ENCODE measurements at regions not wholly inside any gene's neighbourhood (a gene's known extent, or its start where the extent isn't known, plus 50 kb on each side); places are given as distances from the start of the nearest gene placed in this dataset.

DNA sequence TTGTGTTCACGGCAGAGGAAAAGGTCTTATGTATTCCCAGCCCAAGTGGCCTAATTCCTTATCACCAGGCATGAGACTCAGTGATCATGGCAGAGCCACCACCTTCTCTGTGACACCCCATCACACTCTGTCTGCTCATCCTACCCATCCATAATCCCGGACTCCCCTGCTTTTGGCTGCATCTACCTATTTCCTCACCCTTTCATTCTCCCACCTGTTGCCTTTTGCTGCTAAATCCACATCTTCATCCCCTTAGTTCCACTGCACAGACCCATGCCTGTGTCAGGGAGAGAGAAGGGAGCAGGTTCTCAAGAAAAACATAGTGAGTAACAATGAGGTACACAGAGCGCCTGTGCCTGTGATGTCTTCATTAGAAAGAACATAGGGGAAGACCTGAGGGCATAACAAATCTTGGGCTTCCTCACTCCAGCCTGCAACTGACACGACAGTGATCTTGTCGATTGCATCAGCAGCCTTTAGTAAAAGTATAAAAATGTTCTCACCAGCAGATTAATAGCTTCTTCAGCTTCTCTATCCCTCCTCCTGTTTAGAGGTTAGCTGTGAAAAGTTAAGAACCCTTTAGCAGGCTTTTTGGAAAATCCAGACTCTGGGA is 246.5 kb upstream of the SPRED2 start:
- H3K27me3 ChIP-seq, result no peaks in the 10 kb centered on the region
- no peak overlapping the region for H3K4me3 ChIP-seq
- H3K9me3 ChIP-seq, result no peaks in the 10 kb centered on the region
- no peaks in the 10 kb centered on the region for H3K36me3 ChIP-seq (ENCODE audit: low read depth, missing control alignments)
- DNase-seq, result no peak
- intact Hi-C loops (cut with DNase I; ENCODE audit: low total_unique reads), result no loop called here
- 81 to 82% methylated on average over 5 of the region's 5 CpGs for WGBS, 2 donors
- TF ChIP-seq, protein P1, sequence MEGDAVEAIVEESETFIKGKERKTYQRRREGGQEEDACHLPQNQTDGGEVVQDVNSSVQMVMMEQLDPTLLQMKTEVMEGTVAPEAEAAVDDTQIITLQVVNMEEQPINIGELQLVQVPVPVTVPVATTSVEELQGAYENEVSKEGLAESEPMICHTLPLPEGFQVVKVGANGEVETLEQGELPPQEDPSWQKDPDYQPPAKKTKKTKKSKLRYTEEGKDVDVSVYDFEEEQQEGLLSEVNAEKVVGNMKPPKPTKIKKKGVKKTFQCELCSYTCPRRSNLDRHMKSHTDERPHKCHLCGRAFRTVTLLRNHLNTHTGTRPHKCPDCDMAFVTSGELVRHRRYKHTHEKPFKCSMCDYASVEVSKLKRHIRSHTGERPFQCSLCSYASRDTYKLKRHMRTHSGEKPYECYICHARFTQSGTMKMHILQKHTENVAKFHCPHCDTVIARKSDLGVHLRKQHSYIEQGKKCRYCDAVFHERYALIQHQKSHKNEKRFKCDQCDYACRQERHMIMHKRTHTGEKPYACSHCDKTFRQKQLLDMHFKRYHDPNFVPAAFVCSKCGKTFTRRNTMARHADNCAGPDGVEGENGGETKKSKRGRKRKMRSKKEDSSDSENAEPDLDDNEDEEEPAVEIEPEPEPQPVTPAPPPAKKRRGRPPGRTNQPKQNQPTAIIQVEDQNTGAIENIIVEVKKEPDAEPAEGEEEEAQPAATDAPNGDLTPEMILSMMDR (IDR thresholded peaks at IDR 0.05), result no peak
- no peak for TF ChIP-seq POLR2A (IDR thresholded peaks at IDR 0.05)
- no peak overlapping the region for H3K27ac ChIP-seq
- no peaks in the 10 kb centered on the region for H3K4me1 ChIP-seq

DNA sequence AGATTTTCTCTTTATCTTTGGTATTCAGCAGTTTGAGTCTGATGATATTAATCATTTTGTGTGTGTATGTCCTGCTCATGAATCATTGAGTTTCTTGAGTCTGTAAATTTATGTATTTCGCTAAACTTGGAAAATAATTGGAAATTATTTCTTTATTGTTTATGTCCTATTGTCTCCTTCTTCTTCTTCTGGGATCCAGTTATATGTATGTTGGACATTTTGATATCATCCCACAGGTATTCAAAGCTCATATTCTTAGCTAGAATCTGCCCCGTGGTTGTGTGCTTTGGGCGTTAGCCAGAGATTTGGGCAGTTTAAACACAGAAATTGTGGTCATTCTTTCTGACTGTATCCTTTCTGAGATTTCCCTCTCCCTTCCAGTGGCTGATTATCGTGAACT is 243.0 kb upstream of the SPRED2 start:
- 92 to 93% methylated on average over 4 of the region's 4 CpGs for WGBS, 2 donors
- no peak for TF ChIP-seq POLR2A (IDR thresholded peaks at IDR 0.05)
- TF ChIP-seq, protein P1 (IDR thresholded peaks at IDR 0.05), result no peak

DNA sequence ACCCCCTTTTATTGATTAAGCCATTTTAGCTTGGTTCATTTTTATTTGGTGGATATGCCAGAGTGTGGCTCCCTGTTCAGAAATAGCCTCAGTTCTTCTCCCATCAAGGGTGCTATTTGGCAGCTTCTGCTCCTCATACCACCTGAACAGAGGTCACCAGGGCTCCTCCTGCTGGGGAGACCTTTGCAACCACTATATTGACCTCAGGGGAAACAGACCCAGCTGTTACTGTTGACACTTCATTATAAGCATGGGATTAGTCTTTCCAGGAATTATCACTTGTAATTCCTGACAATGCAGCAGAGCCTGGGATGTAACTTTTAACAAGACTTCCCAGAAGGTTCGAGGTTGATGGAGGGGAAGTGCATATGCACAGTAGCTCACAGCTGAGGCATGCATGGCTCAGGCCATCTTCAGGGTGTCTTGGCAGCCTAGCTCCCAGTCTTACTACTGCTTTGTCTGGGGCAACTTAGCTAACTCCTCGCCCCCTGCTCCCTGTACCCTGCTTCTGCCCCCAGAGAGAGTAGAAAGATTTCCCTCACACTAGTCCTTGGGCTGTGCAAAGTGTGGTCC is 239.4 kb upstream of the SPRED2 start:
- H3K27ac ChIP-seq, result no peak overlapping the region
- intact Hi-C loops (cut with DNase I; ENCODE audit: low total_unique reads), result no loop called here
- H3K36me3 ChIP-seq (ENCODE audit: low read depth, missing control alignments), result no peaks in the 10 kb centered on the region
- H3K4me1 ChIP-seq, result no peaks in the 10 kb centered on the region
- DNase-seq, result no peak
- H3K9me3 ChIP-seq, result no peaks in the 10 kb centered on the region
- 46 to 73% methylated on average over 1 to 2 of the region's 2 CpGs for WGBS, 2 donors
- no peaks in the 10 kb centered on the region for H3K27me3 ChIP-seq
- H3K4me3 ChIP-seq, result no peak overlapping the region
- TF ChIP-seq POLR2A (IDR thresholded peaks at IDR 0.05), result no peak
- TF ChIP-seq, protein P1 (IDR thresholded peaks at IDR 0.05), result no peak

More for the DNA sequence above, 243.0 kb upstream of the SPRED2 start:
- Histone ChIP-seq H3K4me3 (no peak overlapping the region), H3K27ac (no peak overlapping the region), H3K4me1 (no peaks in the 10 kb centered on the region), H3K27me3 (no peaks in the 10 kb centered on the region), H3K36me3 (ENCODE audit: low read depth, missing control alignments) (no peaks in the 10 kb centered on the region), H3K9me3 (no peaks in the 10 kb centered on the region)
- intact Hi-C loops (cut with DNase I; ENCODE audit: low total_unique reads), result no loop called here
- no peak for DNase-seq

DNA sequence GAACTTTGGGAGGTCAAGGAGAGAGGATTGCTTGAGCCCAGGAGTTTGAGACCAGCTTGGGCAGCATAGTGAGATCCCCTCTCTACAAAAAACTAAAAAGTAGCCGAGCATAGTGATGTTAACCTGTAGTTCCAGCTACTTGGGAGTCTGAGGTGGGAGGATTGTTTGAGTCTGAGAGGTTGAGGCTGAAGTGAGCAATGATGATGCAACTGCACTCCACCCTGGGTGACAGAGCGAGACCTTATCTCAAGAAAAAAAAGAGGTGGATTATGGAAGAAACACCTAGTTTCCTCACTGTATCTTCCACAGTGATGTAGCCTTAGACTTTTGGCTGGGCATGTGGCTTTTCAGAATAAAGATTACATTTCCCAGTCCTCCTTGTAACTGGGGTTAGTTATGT is 237.2 kb upstream of the SPRED2 start:
- Histone ChIP-seq H3K27ac (no peak overlapping the region), H3K9me3 (no peaks in the 10 kb centered on the region), H3K4me1 (no peaks in the 10 kb centered on the region), H3K27me3 (no peaks in the 10 kb centered on the region), H3K4me3 (no peak overlapping the region), H3K36me3 (ENCODE audit: low read depth, missing control alignments) (no peaks in the 10 kb centered on the region)
- WGBS, 2 donors, result 93 to 96% methylated on average over 2 of the region's 2 CpGs
- TF ChIP-seq, protein P1 (IDR thresholded peaks at IDR 0.05), result no peak
- no peak for TF ChIP-seq POLR2A (IDR thresholded peaks at IDR 0.05)
- intact Hi-C loops (cut with DNase I; ENCODE audit: low total_unique reads), result no loop called here
- DNase-seq, result no peak

DNA sequence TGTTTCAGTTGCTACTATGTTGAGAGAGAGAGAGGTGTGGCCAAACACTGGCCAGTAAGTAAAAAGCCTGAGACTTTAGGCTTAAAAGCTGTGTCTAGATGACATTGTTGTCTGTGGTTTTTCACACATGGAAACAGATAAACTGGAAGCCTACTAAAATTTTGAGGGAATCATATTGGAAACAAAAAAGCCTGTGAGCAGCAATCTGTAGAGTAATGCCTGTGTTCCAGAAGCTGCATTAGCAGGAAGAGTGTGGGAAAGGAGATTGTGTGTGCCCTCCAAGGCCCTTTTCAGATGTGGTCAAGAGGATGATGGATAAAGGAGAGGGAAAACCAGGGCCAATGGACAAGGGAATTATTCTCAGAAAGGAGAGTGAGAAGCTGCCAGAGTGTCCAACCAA is 236.3 kb upstream of the SPRED2 start:
- DNase-seq, result no peak
- H3K27ac ChIP-seq, result no peak overlapping the region
- intact Hi-C loops (cut with DNase I; ENCODE audit: low total_unique reads), result no loop called here
- H3K4me1 ChIP-seq, result no peaks in the 10 kb centered on the region
- H3K4me3 ChIP-seq, result no peak overlapping the region
- no peaks in the 10 kb centered on the region for H3K9me3 ChIP-seq
- H3K27me3 ChIP-seq, result no peaks in the 10 kb centered on the region
- no peaks in the 10 kb centered on the region for H3K36me3 ChIP-seq (ENCODE audit: low read depth, missing control alignments)
- TF ChIP-seq, protein P1 (IDR thresholded peaks at IDR 0.05), result no peak
- TF ChIP-seq POLR2A (IDR thresholded peaks at IDR 0.05), result no peak
